ENCODE measurements at regions not wholly inside any gene's neighbourhood (a gene's known extent, or its start where the extent isn't known, plus 50 kb on each side); places are given as distances from the start of the nearest gene placed in this dataset.
"Not testable (repeated sequence)": the region's sequence is repeated elsewhere in the genome, so short reads cannot be mapped to it uniquely, and the experiment has no call there.

DNA sequence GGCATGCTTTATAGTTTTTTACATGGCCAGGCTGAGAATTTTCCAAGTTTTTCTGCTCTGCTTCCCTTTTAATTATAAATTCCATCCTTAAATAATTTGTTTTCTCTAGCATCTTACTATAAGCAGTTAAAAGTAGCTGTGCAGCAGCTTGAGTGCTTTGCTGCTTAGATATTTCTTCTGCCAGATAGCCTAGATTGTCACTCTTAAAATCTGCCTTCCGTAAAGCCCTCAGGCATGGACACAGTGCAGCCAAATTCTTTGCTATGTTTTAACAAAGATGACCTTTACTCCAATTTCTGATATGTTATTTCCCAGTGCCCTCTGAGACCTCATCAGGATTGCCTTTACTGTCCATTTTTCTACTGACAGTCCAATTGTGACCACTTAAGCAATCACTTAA lies 92.6 kb upstream of the SGK1 start:
- no peak for DNase-seq
- H3K4me1 ChIP-seq = peaks cover 0 to 23% (median under 1%) of the 10 kb centered on the region in 12 donors
- no peaks in the 10 kb centered on the region for H3K36me3 ChIP-seq
- ATAC-seq = no peak
- peaks cover 0 to 22% (median 3%) of the 10 kb centered on the region in 12 donors for H3K9me3 ChIP-seq
- no peaks in the 10 kb centered on the region for H3K27me3 ChIP-seq
- no peak overlapping the region for H3K4me3 ChIP-seq
- intact Hi-C loops (cut with DNase I) = loop anchor here in 3 of 10 donors (5.0 to 10.0 kb wide), 4 partner anchors 58 to 236 kb away; no protein-coding TSS in a partner anchor
- WGBS, 4 donors = 41 to 71% (median 52%) methylated on average over 1 of the region's 1 CpG
- H3K27ac ChIP-seq = no peak overlapping the region
- TF ChIP-seq CTCF (IDR thresholded peaks at IDR 0.05) (no peak), POLR2A (IDR thresholded peaks at IDR 0.05) (no peak)

DNA sequence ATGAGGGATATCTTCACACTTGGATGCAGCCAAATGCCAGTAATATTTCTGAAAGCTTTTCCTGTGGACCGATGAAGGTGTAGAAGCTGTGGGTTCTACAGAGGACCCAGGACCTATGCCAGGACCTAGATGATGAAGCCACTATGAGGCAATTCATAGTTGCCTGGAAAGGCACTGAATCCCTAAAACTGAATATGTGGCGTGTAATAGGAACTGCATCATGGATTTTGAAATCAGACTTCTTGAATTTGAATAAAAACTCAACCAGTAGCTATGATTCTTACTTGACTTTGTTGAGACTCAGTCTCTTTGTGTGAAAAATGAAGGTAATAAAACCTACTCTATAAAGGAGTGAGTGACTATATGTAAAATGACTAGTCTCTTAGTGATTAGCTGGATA lies 89.9 kb upstream of the SGK1 start:
- Histone ChIP-seq H3K36me3 (no peaks in the 10 kb centered on the region), H3K27me3 (no peaks in the 10 kb centered on the region), H3K27ac (no peak overlapping the region), H3K4me3 (no peak overlapping the region), H3K4me1 (peaks cover 0 to 3% (median 0%) of the 10 kb centered on the region in 12 donors), H3K9me3 (peaks cover 0 to 12% (median 2%) of the 10 kb centered on the region in 12 donors)
- TF ChIP-seq CTCF (IDR thresholded peaks at IDR 0.05) (no peak), POLR2A (IDR thresholded peaks at IDR 0.05) (no peak)
- 84 to 95% (median 94%) methylated on average over 2 of the region's 2 CpGs for WGBS, 4 donors
- no peak for ATAC-seq
- intact Hi-C loops (cut with DNase I) = no loop called here
- DNase-seq = no peak

- no peak for ATAC-seq
- no peak for DNase-seq
- no peaks in the 10 kb centered on the region for H3K4me1 ChIP-seq
- intact Hi-C loops (cut with DNase I) = no loop called here
- no peak overlapping the region for H3K27ac ChIP-seq
- peaks cover 0 to 7% (median 1%) of the 10 kb centered on the region in 12 donors for H3K9me3 ChIP-seq
- H3K4me3 ChIP-seq = no peak overlapping the region
- 80 to 99% (median 97%) methylated on average over 7 of the region's 7 CpGs for WGBS, 4 donors
- no peaks in the 10 kb centered on the region for H3K36me3 ChIP-seq
- H3K27me3 ChIP-seq = no peaks in the 10 kb centered on the region
- no peak for TF ChIP-seq CTCF (IDR thresholded peaks at IDR 0.05)
- TF ChIP-seq POLR2A (IDR thresholded peaks at IDR 0.05) = no peak
Measured at GRCh38 chr6:134406311-134406710, 88.4 kb upstream of the SGK1 start.

- Histone ChIP-seq H3K4me3 (no peak overlapping the region), H3K4me1 (no peaks in the 10 kb centered on the region), H3K36me3 (no peaks in the 10 kb centered on the region), H3K27me3 (no peaks in the 10 kb centered on the region), H3K27ac (no peak overlapping the region), H3K9me3 (no peaks in the 10 kb centered on the region)
- no peak for DNase-seq
- WGBS, 4 donors = 86 to 93% (median 93%) methylated on average over 6 of the region's 6 CpGs
- intact Hi-C loops (cut with DNase I) = no loop called here
- no peak for ATAC-seq
- no peak for TF ChIP-seq CTCF (IDR thresholded peaks at IDR 0.05)
- TF ChIP-seq POLR2A (IDR thresholded peaks at IDR 0.05) = no peak
Measured at GRCh38 chr6:134405386-134406087, 87.6 kb upstream of the SGK1 start.

DNA sequence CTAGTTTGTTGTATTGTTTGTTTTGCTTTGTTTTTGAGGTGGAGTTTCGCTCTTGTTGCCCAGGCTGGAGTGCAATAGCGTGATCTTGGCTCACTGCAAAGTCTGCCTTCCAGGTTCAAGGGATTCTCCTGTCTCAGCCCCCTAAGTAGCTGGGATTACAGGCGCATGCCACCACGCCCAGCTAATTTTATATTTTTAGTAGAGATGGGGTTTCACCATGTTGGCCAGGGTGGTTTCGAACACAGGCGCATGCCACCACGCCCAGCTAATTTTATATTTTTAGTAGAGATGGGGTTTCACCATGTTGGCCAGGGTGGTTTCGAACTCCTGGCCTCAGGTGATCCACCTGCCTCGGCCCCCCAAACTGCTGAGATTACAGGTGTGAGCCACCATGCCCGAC lies 85.4 kb upstream of the SGK1 start:
- H3K9me3 ChIP-seq; H3K4me3 ChIP-seq; H3K27me3 ChIP-seq; intact Hi-C loops (cut with DNase I); DNase-seq; H3K36me3 ChIP-seq; ATAC-seq; H3K27ac ChIP-seq; H3K4me1 ChIP-seq: not testable (repeated sequence)
- 97 to 98% (median 97%) methylated on average over 10 of the region's 10 CpGs for WGBS, 4 donors

All from heart left ventricle (tissue), 16 donors.